GM13977 (cell line): ENCODE measurements at regions not wholly inside any gene's neighbourhood (a gene's known extent, or its start where the extent isn't known, plus 50 kb on each side); places are given as distances from the start of the nearest gene placed in this dataset.
"Not testable (repeated sequence)": the region's sequence is repeated elsewhere in the genome, so short reads cannot be mapped to it uniquely, and the experiment has no call there.

Experiments used
- DNase-seq: peaks from one replicate; pipeline ENCODE4 v3.0.0; 2012; ENCODE audit warnings: low spot score
- CTCF ChIP-seq: IDR thresholded peaks from 2 replicates; pipeline ENCODE4 v1.5.1; 2012; ENCODE audit warnings: mild to moderate bottlenecking, control low read depth; ENCODE audit not compliant: insufficient read depth; ENCODE audit errors: extremely low read depth, missing control alignments
- in situ Hi-C: fragments of 300-500 bp; cut with MboI; formaldehyde crosslinking; loops from one replicate; pipeline ENCODE4 v1.12.0; 2022; ENCODE audit warnings: low sequenced_read_pairs, low pct_unique_long_range_greater_than_20kb, mixed read lengths, inconsistent platforms; ENCODE audit not compliant: unreplicated experiment

- in situ Hi-C loops, result loop anchor here (25.0 kb wide), 1 partner anchor 270 kb away; the partner anchor contains the start of gene XIST
- TF ChIP-seq CTCF, result no peak
- no peak for DNase-seq
Measured at GRCh38 chrX:74132280-74132679, 171.7 kb upstream of the ZCCHC13 start.

- TF ChIP-seq CTCF, result no peak
- DNase-seq, result no peak
- in situ Hi-C loops, result no loop called here
Measured at GRCh38 chrX:74119016-74119910, 184.7 kb upstream of the ZCCHC13 start.

- in situ Hi-C loops, result no loop called here
- no peak for TF ChIP-seq CTCF
- no peak for DNase-seq
Measured at GRCh38 chrX:74117962-74118902, 185.7 kb upstream of the ZCCHC13 start.

- DNase-seq, result no peak
- in situ Hi-C loops, result no loop called here
- no peak for TF ChIP-seq CTCF
Measured at GRCh38 chrX:74111245-74111644, 192.7 kb upstream of the ZCCHC13 start.

GRCh38 chrX:74107666-74108065, 196.3 kb upstream of the ZCCHC13 start:
- no peak for DNase-seq
- no peak for TF ChIP-seq CTCF
- in situ Hi-C loops, result no loop called here

- DNase-seq, result no peak
- no peak for TF ChIP-seq CTCF
- in situ Hi-C loops, result no loop called here
Measured at GRCh38 chrX:74104356-74105015, 199.5 kb upstream of the ZCCHC13 start.

- DNase-seq, in situ Hi-C loops: not testable (repeated sequence)
Measured at GRCh38 chrX:74098407-74098806, 205.6 kb upstream of the ZCCHC13 start.
